CD4-positive, alpha-beta memory T cell (primary cell): ENCODE measurements at regions not wholly inside any gene's neighbourhood (a gene's known extent, or its start where the extent isn't known, plus 50 kb on each side); places are given as distances from the start of the nearest gene placed in this dataset.

ENCODE experiments used
- CTCF ChIA-PET: fragments of 350-600 bp; sonication (Branson Sonifier 250); formaldehyde crosslinking; loops from one replicate; lab custom pipeline; 2021; ENCODE audit warnings: inconsistent platforms; ENCODE audit not compliant: partially characterized antibody; lab: Charles Lee
- POLR2A ChIA-PET: fragments of 350-600 bp; sonication (Branson Sonifier 250); formaldehyde crosslinking; loops from one replicate; lab custom pipeline; 2021; ENCODE audit not compliant: partially characterized antibody; lab: Charles Lee
- DNase-seq, 5 donors: peaks; one replicate each; pipeline versions ENCODE4 v3.0.0 to v3.0.0-alpha.2; 2020 to 2022; ENCODE audit warnings: mixed read lengths in 1 of 5
- H3K27ac ChIP-seq: one replicate; pipeline ENCODE4 v1.7.0; 2013; ENCODE audit warnings: low read depth, low read length
- H3K27me3 ChIP-seq: 2 replicates; pipeline ENCODE4 v1.7.0; 2013; ENCODE audit warnings: mild to moderate bottlenecking, low read length, moderate library complexity; ENCODE audit not compliant: insufficient read depth
- H3K36me3 ChIP-seq: 2 replicates; pipeline ENCODE4 v1.7.0; 2013; ENCODE audit warnings: mild to moderate bottlenecking, low read length, moderate library complexity; ENCODE audit not compliant: insufficient read depth
- H3K4me1 ChIP-seq: 2 replicates; pipeline ENCODE4 v1.7.0; 2013; ENCODE audit warnings: mild to moderate bottlenecking, low read length, moderate library complexity; ENCODE audit not compliant: insufficient read depth
- H3K4me3 ChIP-seq, 2 donors: one replicate each; pipeline ENCODE4 v1.7.0; 2013; ENCODE audit warnings: low read length in 2 of 2, mild to moderate bottlenecking in 1 of 2
- H3K9me3 ChIP-seq, 2 donors: one replicate each; pipeline ENCODE4 v1.7.0; 2013; ENCODE audit warnings: low read length in 2 of 2, control low read depth in 1 of 2; ENCODE audit not compliant: control insufficient read depth in 1 of 2
- H3K27ac Mint-ChIP-seq, 7 donors: one replicate each; pipeline ENCODE4 v1.8.0; 2020 to 2021; ENCODE audit warnings: mixed read lengths in 7 of 7, mild to moderate bottlenecking in 6 of 7, inconsistent platforms in 3 of 7, moderate library complexity in 3 of 7
- H3K27me3 Mint-ChIP-seq, 2 donors: one replicate each; pipeline ENCODE4 v1.8.0; 2020 to 2021; ENCODE audit warnings: mixed read lengths in 2 of 2
- H3K36me3 Mint-ChIP-seq, 2 donors: one replicate each; pipeline ENCODE4 v1.8.0; 2020 to 2021; ENCODE audit warnings: mixed read lengths in 2 of 2, inconsistent platforms in 1 of 2, mild to moderate bottlenecking in 1 of 2
- H3K4me1 Mint-ChIP-seq, 4 donors: one replicate each; pipeline ENCODE4 v1.8.0; 2020 to 2021; ENCODE audit warnings: mixed read lengths in 4 of 4, mild to moderate bottlenecking in 1 of 4
- H3K4me3 Mint-ChIP-seq, 8 donors: one replicate each; pipeline ENCODE4 v1.8.0; 2020 to 2021; ENCODE audit warnings: mixed read lengths in 8 of 8, mild to moderate bottlenecking in 7 of 8, moderate library complexity in 6 of 8, inconsistent platforms in 3 of 8
- H3K9me3 Mint-ChIP-seq, 8 donors: one replicate each; pipeline ENCODE4 v1.8.0; 2020 to 2021; ENCODE audit warnings: mixed read lengths in 8 of 8, mild to moderate bottlenecking in 5 of 8, inconsistent platforms in 3 of 8, moderate library complexity in 1 of 8
- intact Hi-C: fragments of 100-400 bp; cut with micrococcal nuclease; formaldehyde crosslinking; loops from one replicate; pipeline ENCODE4 v1.15.1; 2023

DNA sequence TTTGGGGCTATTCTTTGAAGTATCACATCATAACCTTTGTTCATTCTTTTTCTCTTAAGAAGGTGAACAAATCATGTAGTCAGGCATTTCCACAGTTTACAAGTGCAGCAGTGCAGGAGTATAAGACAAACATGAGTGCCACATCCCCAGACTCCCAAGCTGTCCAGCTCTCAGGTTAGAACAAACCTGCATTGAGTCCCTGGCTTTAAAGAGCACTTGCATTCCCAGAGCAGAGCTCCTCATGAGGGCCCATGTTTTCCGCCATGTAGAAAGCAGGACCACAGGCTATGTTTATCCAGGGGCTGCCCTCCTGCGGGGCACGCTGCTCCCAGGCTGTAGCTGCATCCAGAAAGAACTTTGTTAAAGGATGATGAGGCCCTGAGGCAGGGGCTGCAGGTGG, 267.7 kb downstream of the TLE3 start:
- Mint-ChIP-seq H3K27me3 (peaks cover 0 to 4% of the 10 kb centered on the region in 2 donors), H3K4me3 (no peak overlapping the region), H3K36me3 (no peaks in the 10 kb centered on the region), H3K9me3 (peaks cover 0 to 1% (median 0%) of the 10 kb centered on the region in 8 donors), H3K4me1 (peaks cover 0 to 3% (median 0%) of the 10 kb centered on the region in 4 donors), H3K27ac (no peak overlapping the region)
- intact Hi-C loops: no loop called here
- DNase-seq: no peak
- ChIA-PET POLR2A (no interaction called here), CTCF (no interaction called here)
- Histone ChIP-seq H3K9me3 (no peaks in the 10 kb centered on the region), H3K36me3 (no peaks in the 10 kb centered on the region), H3K4me1 (no peaks in the 10 kb centered on the region), H3K27ac (no peak overlapping the region), H3K27me3 (no peaks in the 10 kb centered on the region), H3K4me3 (no peak overlapping the region)

DNA sequence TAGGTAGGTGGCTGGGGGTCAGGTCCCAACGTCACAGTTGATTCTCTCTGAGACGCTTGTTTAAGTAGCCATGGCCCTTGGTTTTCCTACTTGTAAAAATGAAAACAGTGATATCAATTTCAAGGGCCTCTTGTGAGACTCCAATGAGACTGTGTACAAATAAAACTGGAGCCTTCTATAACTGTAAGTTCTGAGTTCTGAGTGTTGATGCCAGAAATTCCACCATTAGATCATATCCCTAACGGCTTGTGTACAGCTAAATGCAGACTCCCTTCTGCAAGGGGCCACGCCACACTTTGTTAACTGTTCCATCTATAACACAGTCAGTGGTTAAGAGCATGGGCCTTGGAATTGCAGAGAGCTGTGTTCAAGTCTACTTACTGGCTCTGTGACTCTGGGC, 267.3 kb downstream of the TLE3 start:
- Mint-ChIP-seq H3K36me3 (no peaks in the 10 kb centered on the region), H3K27ac (no peak overlapping the region), H3K9me3 (peaks cover 0 to 1% (median 0%) of the 10 kb centered on the region in 8 donors), H3K27me3 (peaks cover 0 to 4% of the 10 kb centered on the region in 2 donors), H3K4me3 (no peak overlapping the region), H3K4me1 (peaks cover 0 to 3% (median 0%) of the 10 kb centered on the region in 4 donors)
- Histone ChIP-seq H3K4me3 (no peak overlapping the region), H3K27ac (no peak overlapping the region), H3K4me1 (no peaks in the 10 kb centered on the region), H3K9me3 (no peaks in the 10 kb centered on the region), H3K27me3 (no peaks in the 10 kb centered on the region), H3K36me3 (no peaks in the 10 kb centered on the region)
- DNase-seq: no peak
- ChIA-PET CTCF (interaction anchor here (1.0 kb wide), 1 partner anchor 10 kb away, joined by 3 read pairs; no protein-coding TSS in a partner anchor), POLR2A (no interaction called here)
- intact Hi-C loops: no loop called here

DNA sequence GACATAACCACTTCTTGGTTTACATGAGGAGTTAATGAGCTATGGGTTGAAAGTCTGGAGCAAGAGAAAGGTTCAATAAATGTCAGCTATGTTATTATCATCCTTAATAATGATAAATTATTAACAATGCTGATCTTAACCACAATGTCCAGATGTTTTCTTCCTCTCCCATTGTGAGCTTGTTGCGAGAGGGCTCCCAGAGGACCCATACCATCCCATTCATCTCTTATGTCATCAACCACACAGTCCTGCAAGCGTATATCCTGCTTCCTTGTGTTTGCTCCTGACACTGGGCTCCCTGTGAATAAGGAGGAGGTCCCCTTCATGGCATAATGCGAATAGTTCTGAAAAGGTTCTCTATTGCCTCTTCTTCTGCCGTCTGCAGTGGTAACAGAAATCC, 266.8 kb downstream of the TLE3 start:
- ChIA-PET POLR2A (no interaction called here), CTCF (interaction anchor here (1.0 kb wide), 1 partner anchor 10 kb away, joined by 3 read pairs; no protein-coding TSS in a partner anchor)
- DNase-seq: no peak
- H3K4me1 Mint-ChIP-seq: peaks cover 0 to 3% (median 0%) of the 10 kb centered on the region in 4 donors
- H3K27ac ChIP-seq: no peak overlapping the region
- H3K27ac Mint-ChIP-seq: no peak overlapping the region
- H3K36me3 Mint-ChIP-seq: no peaks in the 10 kb centered on the region
- H3K4me3 ChIP-seq: no peak overlapping the region
- no peaks in the 10 kb centered on the region for H3K4me1 ChIP-seq
- peaks cover 0 to 7% of the 10 kb centered on the region in 2 donors for H3K27me3 Mint-ChIP-seq
- intact Hi-C loops: no loop called here
- no peak overlapping the region for H3K4me3 Mint-ChIP-seq
- H3K36me3 ChIP-seq: no peaks in the 10 kb centered on the region
- H3K27me3 ChIP-seq: no peaks in the 10 kb centered on the region
- peaks cover 0 to 1% (median 0%) of the 10 kb centered on the region in 8 donors for H3K9me3 Mint-ChIP-seq
- no peaks in the 10 kb centered on the region for H3K9me3 ChIP-seq

DNA sequence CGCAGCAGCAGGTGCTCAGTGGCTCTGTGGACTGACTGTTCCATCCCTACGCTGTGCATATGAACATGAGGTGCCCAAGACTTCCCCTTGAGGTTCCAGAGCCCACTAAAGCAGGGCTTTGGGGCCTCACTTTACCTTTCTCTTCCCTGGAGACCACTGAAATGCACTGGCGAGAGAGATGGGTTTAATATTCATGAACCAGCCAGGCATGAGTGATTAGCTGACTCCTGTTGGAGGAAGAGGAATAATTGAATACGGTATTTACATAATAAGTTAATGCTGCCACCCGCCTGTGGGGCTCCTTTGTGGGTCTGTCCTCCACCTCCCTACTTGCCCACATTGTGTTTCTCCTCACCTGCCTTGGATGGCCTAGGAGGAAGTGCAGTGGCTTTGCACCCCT, 263.4 kb downstream of the TLE3 start:
- Mint-ChIP-seq H3K4me3 (no peak overlapping the region), H3K36me3 (no peaks in the 10 kb centered on the region), H3K27me3 (peaks cover 0 to 7% of the 10 kb centered on the region in 2 donors), H3K27ac (no peak overlapping the region), H3K4me1 (peaks cover 0 to 3% (median 0%) of the 10 kb centered on the region in 4 donors), H3K9me3 (peaks cover 0 to 1% (median 0%) of the 10 kb centered on the region in 8 donors)
- ChIA-PET POLR2A (no interaction called here), CTCF (interaction anchor here (1.1 kb wide), 1 partner anchor 85 kb away, joined by 3 read pairs; no protein-coding TSS in a partner anchor)
- Histone ChIP-seq H3K27me3 (no peaks in the 10 kb centered on the region), H3K27ac (no peak overlapping the region), H3K9me3 (no peaks in the 10 kb centered on the region), H3K4me3 (no peak overlapping the region), H3K36me3 (no peaks in the 10 kb centered on the region), H3K4me1 (no peaks in the 10 kb centered on the region)
- DNase-seq: no peak
- intact Hi-C loops: no loop called here

DNA sequence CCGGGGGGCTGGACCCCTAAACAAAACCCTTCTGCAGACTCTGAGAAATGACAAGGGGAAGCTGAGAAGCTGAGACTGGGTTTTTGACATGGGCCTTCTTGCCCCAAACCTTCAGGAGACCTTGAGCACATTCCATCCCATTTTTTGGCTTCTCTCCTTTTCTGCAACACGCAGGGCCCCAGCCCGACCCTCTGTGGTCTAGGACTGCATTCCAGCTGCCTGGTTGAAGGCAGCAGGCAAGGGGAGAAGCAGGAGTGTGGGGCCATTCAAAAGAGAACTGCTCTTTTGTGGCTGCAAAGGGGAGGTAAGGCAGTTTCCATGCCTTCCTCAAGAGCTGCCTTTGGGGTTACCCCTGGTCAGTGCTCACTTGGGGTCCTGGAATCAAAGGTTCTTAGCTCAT, 263.0 kb downstream of the TLE3 start:
- peaks cover 0 to 3% (median 0%) of the 10 kb centered on the region in 4 donors for H3K4me1 Mint-ChIP-seq
- ChIA-PET CTCF (interaction anchor here (1.1 kb wide), 1 partner anchor 86 kb away, joined by 3 read pairs; no protein-coding TSS in a partner anchor), POLR2A (interaction anchor here (0.5 kb wide), 1 partner anchor 793 kb away, joined by 3 read pairs; no protein-coding TSS in a partner anchor)

DNA sequence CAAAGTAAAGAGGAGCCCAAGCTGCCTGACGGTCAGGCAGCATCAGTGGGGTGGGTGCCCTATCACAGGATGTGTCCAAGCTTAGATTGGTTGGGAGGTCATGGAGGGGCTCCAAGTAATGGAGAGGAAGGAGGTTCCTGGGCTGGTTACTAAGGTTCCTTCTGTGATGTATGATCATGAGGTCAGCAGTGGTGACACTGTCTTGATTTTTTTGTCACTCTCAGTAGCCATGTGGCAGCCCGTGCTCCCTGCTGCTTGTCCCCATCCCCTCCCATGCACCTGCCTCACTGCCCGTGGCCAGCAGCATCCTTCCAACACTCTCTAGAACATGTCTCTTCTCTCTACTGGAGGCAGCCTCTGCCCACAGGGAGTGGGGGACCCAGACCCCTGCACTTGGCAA, 261.7 kb downstream of the TLE3 start:
- H3K4me1 ChIP-seq: no peaks in the 10 kb centered on the region
- H3K9me3 ChIP-seq: no peaks in the 10 kb centered on the region
- H3K9me3 Mint-ChIP-seq: peaks cover 0 to 2% (median 0%) of the 10 kb centered on the region in 8 donors
- no peak overlapping the region for H3K4me3 Mint-ChIP-seq
- H3K4me3 ChIP-seq: no peak overlapping the region
- H3K27me3 ChIP-seq: no peaks in the 10 kb centered on the region
- CTCF ChIA-PET: interaction anchor here (0.6 kb wide), 1 partner anchor 23 kb away, joined by 4 read pairs; no protein-coding TSS in a partner anchor
- H3K36me3 ChIP-seq: no peaks in the 10 kb centered on the region
- DNase-seq: no peak
- intact Hi-C loops: no loop called here
- peaks cover 0 to 3% (median 0%) of the 10 kb centered on the region in 4 donors for H3K4me1 Mint-ChIP-seq
- POLR2A ChIA-PET: no interaction called here
- peaks cover 0 to 7% of the 10 kb centered on the region in 2 donors for H3K27me3 Mint-ChIP-seq
- no peak overlapping the region for H3K27ac ChIP-seq
- no peaks in the 10 kb centered on the region for H3K36me3 Mint-ChIP-seq
- H3K27ac Mint-ChIP-seq: peak overlapping the region in 1 of 7 donors; percentile 53

More for the DNA sequence above, 263.0 kb downstream of the TLE3 start:
- H3K27ac Mint-ChIP-seq: no peak overlapping the region
- H3K36me3 Mint-ChIP-seq: no peaks in the 10 kb centered on the region
- H3K36me3 ChIP-seq: no peaks in the 10 kb centered on the region
- peaks cover 0 to under 1% (median 0%) of the 10 kb centered on the region in 8 donors for H3K9me3 Mint-ChIP-seq
- H3K9me3 ChIP-seq: no peaks in the 10 kb centered on the region
- no peak for DNase-seq
- intact Hi-C loops: no loop called here
- no peaks in the 10 kb centered on the region for H3K4me1 ChIP-seq
- H3K27me3 Mint-ChIP-seq: peaks cover 0 to 7% of the 10 kb centered on the region in 2 donors
- no peaks in the 10 kb centered on the region for H3K27me3 ChIP-seq
- no peak overlapping the region for H3K27ac ChIP-seq
- H3K4me3 Mint-ChIP-seq: no peak overlapping the region
- H3K4me3 ChIP-seq: no peak overlapping the region

DNA sequence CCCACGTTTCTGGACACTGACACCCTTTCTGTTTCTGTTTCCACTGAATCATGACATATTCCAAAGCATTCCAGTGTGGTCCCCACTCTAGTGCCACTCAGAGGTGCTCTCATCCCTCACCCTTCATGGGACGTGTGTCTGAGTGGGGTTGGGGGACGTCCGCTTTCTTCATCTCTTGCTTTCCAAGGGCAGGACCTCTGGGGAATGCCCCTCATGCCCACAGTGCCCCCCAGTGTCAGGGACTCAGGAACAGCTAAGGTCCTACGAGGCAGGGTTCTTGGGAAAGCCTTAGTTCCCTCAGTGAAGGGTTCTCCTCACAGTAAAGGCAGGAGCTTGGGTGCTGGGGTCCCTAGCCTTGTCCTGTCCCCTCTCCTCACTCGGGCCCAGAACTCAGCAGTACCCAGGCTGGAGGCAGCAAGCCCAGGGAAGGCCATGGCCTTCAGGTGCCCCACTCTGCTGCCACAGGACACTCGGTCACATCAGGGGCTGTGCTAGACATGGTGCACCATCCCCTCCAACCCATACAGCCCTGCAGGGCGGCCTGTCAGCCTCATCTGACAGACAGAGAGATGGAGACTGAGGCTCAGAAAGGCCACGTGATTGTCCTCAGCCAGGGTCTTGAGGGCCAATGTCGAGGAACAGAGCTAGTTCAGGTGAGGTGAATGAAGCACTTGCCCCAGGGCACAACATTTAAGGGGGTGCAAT, 261.0 kb downstream of the TLE3 start:
- no peak for DNase-seq
- ChIA-PET CTCF (interaction anchor here (0.6 kb wide), 1 partner anchor 23 kb away, joined by 4 read pairs; no protein-coding TSS in a partner anchor), POLR2A (no interaction called here)
- no peak overlapping the region for H3K4me3 ChIP-seq
- H3K27me3 ChIP-seq: no peaks in the 10 kb centered on the region
- no peaks in the 10 kb centered on the region for H3K9me3 ChIP-seq
- H3K27me3 Mint-ChIP-seq: peaks cover 0 to 7% of the 10 kb centered on the region in 2 donors
- no peaks in the 10 kb centered on the region for H3K36me3 Mint-ChIP-seq
- no peak overlapping the region for H3K27ac ChIP-seq
- intact Hi-C loops: no loop called here
- no peak overlapping the region for H3K4me3 Mint-ChIP-seq
- H3K9me3 Mint-ChIP-seq: peaks cover 0 to 2% (median 0%) of the 10 kb centered on the region in 8 donors
- peaks cover 0 to 3% (median 0%) of the 10 kb centered on the region in 4 donors for H3K4me1 Mint-ChIP-seq
- H3K36me3 ChIP-seq: no peaks in the 10 kb centered on the region
- H3K4me1 ChIP-seq: no peaks in the 10 kb centered on the region
- no peak overlapping the region for H3K27ac Mint-ChIP-seq
